ENCODE measurements at regions not wholly inside any gene's neighbourhood (a gene's known extent, or its start where the extent isn't known, plus 50 kb on each side); places are given as distances from the start of the nearest gene placed in this dataset.

- no peak for DNase-seq
These were observed 539.1 kb downstream of the SI start for GRCh38 chr3:164539215-164539614.

DNA sequence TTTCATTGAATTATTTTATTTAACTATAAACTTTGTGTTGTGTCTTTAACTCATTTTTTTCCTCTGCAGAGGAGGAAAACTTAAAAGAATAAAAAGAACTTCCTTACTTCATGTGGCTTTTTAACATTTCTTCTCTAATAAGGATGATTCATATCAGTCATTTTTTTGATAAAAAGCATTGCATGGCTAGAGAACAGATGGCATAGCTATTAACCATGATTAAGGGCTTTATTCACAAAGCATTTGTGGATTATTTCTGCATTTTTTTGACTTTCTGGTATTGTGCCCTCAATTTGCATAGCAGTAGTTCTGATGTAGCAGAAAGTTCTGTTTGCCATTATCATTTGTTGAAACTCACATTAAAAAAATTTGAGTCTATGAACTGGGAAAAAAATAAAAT is 540.8 kb downstream of the SI start:
- no peak for DNase-seq

DNA sequence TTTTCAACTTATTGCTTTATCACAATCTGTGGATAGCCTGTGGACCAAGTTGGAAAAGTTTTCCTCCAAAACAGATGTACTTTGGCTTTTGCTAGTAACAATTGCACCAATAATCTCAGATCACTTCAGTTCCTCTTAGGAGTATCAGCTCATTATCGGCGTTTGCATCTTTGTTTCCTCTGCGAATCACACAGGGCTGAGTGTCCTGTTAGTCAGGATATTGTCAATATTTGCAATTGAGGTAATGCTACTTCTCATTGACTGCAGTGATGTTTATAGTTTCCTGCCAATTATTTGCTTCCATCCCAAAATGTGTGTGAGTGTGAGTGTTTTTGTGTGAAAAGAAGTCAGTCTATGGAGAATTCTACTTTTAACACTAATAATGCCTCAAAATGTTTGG is 545.0 kb downstream of the SI start:
- no peak for DNase-seq

GRCh38 chr3:164526250-164526649 is 552.0 kb downstream of the SI start:
- no peak for DNase-seq

GRCh38 chr3:164524201-164524600 is 554.1 kb downstream of the SI start:
- no peak for DNase-seq

DNA sequence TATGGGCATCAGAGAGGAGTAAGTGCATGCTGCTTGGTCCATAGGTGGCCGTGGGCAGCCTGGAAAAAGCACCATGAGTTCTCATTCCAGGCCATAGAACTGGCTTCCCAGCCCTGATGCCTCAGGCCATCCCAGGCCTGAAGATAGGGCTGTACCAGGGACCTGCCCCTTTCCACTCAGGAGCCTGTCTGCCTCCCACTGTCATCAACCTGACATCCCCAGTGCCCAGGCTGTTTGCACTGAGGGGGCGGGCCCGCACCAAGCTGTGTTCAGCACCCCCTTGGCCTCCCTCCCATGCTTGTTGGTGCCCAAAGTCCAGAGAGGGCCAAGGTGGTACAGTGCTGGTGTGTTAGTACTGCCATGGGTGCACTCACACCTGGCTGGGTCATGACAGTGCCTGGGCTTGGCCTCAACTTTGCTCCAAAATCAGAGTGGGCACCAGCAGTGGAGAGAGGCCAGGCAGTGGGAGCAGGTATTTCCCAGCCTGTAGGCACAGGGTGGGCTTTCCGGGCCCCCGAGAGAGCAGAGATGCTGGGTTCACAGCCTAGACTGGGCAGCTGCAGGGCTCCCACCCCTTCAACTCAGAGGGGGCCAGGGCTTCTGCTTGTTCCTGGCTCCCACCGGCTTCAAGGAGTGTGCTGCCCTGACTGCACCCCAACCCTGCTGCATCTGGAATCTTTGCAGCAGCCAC is 556.1 kb downstream of the SI start:
- no peak for DNase-seq

DNA sequence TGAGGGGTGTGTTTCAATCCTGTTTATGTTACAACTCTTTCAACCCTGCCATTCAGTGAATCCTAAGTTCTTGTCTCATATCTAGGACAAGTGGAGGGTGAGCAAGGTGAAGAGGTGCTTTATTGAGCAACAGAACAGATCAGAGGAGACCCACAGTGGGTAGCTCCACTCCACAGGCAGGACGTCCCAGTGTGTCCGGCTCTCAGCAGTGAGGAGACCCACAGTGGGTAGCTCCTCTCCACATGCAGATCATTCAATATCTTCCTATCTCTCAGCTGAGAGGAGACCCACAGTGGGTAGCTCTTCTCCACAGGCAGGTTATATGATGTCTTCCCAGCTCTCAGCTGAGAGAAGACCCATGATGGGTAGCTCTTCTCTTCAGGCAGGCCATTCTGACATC is 556.7 kb downstream of the SI start:
- no peak for DNase-seq

- DNase-seq, result no peak
These were observed 557.2 kb downstream of the SI start for GRCh38 chr3:164521139-164521538.

DNA sequence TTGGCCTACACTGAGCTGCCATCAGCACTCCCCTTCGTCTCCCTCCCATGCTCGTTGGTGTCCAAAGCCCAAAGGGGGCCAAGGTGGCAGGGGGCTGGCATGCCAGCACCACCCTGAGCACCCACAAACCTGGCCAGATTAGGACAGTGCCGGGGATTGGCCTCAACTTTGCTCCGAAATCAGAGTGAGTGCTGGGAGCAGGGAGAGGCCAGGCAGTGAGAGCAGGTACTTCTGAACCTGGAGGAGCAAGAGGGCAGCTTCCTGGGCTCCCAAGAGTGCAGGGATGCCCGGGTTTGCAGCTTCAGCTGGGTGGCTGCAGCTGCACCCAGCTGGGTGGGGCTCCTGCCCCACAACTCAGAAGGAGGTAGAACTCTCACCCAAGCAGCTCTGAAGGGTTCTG is 563.0 kb downstream of the SI start:
- DNase-seq, result no peak

DNA sequence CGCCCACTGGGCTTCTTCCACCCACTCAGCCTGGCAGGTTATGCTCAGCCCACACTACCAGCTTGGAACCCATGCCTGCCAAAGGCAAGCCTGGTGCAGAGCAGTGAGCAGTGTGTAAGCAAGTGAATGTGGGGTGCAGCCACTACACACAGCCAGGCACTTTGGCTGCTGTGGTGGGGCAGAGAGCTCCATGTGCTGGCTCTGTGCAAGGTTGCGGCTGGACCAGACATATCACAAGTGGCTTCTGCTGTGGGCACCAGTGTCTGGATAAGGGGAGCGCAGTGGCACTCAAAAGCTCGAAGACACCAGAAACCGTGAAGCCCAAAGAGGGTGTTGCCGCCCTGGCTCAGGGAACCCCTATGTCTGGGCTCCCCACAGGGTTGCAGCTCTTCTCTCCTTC is 563.7 kb downstream of the SI start:
- DNase-seq, result no peak

GRCh38 chr3:164507886-164508285 is 570.4 kb downstream of the SI start:
- no peak for DNase-seq

DNA sequence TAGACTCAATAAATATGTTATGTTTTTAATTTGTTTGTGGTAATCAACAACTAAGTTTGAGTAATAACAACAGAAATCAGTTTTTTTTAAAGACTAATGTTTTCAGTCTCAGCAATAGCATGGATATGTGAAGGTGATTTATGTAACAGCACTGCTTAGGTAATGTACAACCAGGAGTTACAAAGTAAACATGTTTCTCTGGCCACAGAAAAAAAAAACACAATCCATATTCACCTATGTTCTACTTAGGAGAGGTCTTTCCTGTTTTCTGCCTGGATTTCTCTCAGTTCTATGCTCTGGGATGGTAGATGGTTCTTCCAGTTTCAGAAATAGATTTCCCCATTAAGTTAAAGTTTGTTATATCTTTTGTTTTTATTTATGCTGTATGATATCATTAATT is 579.4 kb downstream of the SI start:
- no peak for DNase-seq

- DNase-seq, result no peak
These were observed 589.4 kb downstream of the SI start for GRCh38 chr3:164488893-164489292.

- no peak for DNase-seq
These were observed 592.1 kb downstream of the SI start for GRCh38 chr3:164486150-164486549.

DNA sequence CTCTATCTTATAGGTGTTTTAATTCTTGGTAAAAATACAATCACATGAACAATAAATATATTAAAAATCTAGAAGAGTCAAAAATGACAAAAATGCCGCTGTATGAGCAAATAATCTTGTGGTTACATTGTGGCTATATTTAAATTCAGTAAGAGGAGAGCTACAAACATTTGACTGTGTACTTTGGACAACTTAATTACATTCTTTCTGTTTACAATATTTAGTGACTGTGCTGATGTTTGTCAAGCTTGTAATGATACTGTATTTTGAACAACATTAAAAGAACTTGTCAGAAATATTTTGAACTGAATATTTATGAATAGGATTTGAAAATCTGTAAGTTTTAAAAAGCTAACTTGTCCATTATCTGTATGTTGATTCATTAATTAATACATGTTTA is 598.3 kb downstream of the SI start:
- no peak for DNase-seq

GRCh38 chr3:164479406-164479805 is 598.9 kb downstream of the SI start:
- no peak for DNase-seq

GRCh38 chr3:164478323-164478722 is 600.0 kb downstream of the SI start:
- no peak for DNase-seq

DNA sequence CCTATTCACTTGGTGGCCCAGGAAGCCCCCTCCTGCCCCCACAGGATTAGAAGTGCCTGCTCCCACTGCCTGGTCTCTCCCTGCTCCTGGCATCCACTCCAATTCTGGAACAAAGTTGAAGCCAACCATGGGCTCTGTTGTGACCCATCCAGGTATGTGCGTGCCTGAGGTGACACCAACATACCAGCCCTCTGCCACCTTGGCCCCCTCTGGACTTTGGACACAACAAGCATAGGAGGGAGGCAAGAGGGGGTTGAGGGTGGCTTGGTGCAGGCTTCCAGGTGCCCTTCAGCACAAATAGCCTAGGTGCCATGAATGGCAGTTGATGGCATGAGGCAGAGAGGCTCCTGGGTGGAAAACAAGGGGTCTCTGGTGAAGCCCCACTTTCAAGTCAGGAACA is 600.9 kb downstream of the SI start:
- DNase-seq, result no peak

GRCh38 chr3:164476631-164477030 is 601.7 kb downstream of the SI start:
- DNase-seq, result no peak

DNA sequence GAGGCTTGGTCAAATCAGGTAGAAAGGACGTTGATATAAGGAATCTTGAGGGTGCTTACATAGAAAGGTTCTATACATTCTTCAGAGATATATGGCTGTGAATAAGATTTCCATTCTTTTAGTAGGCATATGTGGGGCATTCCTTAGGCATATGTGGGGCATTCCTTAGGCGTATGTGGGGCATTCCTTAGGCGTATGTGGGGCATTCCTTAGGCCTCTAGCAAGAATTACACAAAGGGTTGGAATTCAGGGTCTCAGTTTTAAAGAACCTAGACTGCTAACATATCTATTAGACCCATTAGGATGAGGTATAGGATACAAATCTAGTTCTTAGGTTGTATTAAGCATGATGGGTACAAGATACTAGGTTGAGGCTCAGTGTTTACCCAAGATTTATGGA is 607.8 kb downstream of the SI start:
- no peak for DNase-seq

DNA sequence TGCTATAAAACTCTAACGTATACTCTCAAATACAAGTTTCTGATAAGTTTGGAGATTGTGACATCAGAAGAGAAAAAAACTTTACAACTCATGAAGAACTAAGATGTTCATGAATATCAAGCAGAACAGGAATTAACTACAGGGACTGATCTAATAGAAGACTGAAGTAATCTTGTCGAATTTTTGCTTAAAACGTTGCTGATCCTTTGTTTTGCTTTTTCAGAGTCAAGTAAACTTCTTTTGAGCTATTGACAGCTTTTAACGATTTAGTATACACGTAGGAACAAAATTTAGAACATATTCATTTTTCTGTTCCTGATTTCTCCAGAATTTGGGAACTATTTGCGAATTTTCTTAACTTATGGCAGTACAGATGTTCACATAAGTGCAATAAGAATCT is 610.2 kb downstream of the SI start:
- no peak for DNase-seq

- DNase-seq, result no peak
These were observed 611.3 kb downstream of the SI start for GRCh38 chr3:164467007-164467406.

DNA sequence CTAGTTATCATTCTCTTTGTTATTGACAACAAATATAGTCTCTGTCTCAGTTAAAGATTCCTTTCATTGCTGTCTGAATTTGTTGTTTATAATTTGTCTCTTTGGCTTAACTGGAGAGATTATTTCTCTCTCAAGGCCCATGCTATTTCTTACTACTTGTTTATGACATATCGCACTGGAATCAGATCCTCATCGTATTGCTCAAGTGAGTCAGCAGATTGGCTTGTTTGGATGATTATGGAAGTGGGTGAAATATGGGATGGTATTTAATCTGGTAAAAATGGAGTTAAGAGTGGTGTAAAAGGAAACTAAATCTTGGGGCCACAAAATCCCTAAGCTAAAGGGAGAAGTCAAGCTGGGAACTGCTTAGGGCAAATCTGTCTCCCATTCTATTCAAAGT is 613.1 kb downstream of the SI start:
- no peak for DNase-seq

DNA sequence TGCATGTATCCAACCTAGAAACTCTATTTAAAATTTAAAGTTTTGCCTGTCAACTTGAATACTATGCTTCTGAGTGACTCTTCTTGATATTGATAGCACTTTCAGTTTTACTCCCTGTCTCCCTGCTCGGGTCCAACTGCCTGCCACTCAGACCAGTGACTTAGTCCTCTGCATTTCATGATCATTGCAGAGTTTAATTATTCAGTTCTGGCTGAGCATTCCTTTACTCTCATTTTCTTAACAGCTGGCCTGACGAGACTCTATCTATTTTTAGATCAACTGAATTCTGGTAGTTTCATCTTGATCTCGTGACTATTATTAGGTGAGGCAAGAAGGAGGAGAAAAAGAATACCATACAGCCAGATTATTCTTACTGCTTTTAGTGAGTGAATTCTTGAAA is 617.4 kb downstream of the SI start:
- no peak for DNase-seq

DNA sequence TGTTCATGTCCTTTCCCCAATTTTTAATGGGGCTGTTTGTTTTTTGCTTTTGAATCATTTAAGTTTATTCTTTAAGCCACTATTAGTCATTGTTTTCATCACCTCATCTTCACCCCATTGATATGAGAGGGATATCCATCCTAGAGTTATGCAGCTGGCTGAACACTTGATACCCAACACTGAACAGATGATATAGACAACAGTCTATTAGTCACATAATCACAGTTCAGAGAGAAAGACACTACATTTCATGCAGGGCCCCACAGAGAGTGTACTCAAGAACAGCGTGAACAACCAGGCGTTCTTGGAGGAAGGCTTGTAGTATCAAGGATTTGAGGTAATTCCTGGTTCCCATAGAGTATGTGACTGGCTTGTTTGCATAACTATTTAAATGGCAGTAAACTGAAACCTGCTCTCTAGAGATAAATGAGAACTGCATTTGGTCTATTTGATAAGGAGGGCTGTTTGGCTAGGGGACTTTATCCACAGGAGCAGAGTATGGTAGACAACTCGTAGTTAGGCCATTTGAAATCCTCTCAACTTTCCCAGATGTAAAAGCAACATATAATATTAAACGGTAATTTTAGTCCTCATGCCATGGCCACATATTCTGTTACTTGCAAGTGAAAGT is 618.7 kb downstream of the SI start:
- DNase-seq, result no peak
